ENCODE measurements at regions not wholly inside any gene's neighbourhood (a gene's known extent, or its start where the extent isn't known, plus 50 kb on each side); places are given as distances from the start of the nearest gene placed in this dataset.

GRCh38 chr3:124572851-124573405 lies 157.3 kb upstream of the UMPS start:
- DNase-seq (no peak), ATAC-seq (no peak)
- Mint-ChIP-seq H3K4me3 (no peak overlapping the region), H3K4me1 (no peaks in the 10 kb centered on the region), H3K27ac (no peak overlapping the region), H3K9me3 (no peaks in the 10 kb centered on the region), H3K36me3 (no peaks in the 10 kb centered on the region), H3K27me3 (peaks cover 0 to 8% (median 0%) of the 10 kb centered on the region in 5 donors)
- POLR2A ChIA-PET: no interaction called here

- Mint-ChIP-seq H3K27ac (no peak overlapping the region), H3K9me3 (no peaks in the 10 kb centered on the region), H3K4me1 (no peaks in the 10 kb centered on the region)
Observed at GRCh38 chr3:124574012-124574411, 156.2 kb upstream of the UMPS start.

GRCh38 chr3:124576565-124577493 lies 153.4 kb upstream of the UMPS start:
- ATAC-seq: no peak
- POLR2A ChIA-PET: interaction anchor here (0.7 kb wide), 1 partner anchor 281 kb away, joined by 3 read pairs; no protein-coding TSS in a partner anchor
- H3K27ac Mint-ChIP-seq: no peak overlapping the region
- H3K9me3 Mint-ChIP-seq: no peaks in the 10 kb centered on the region
- peaks cover 3 to 16% (median 7%) of the 10 kb centered on the region in 5 donors for H3K27me3 Mint-ChIP-seq
- DNase-seq: no peak
- no peaks in the 10 kb centered on the region for H3K4me1 Mint-ChIP-seq
- no peaks in the 10 kb centered on the region for H3K36me3 Mint-ChIP-seq
- H3K4me3 Mint-ChIP-seq: no peak overlapping the region

More at GRCh38 chr3:124574012-124574411, 156.2 kb upstream of the UMPS start:
- Mint-ChIP-seq H3K36me3 (no peaks in the 10 kb centered on the region), H3K27me3 (peaks cover 0 to 8% (median 3%) of the 10 kb centered on the region in 5 donors), H3K4me3 (no peak overlapping the region)
- POLR2A ChIA-PET: no interaction called here
- DNase-seq: no peak
- ATAC-seq: no peak

GRCh38 chr3:124577494-124578167 lies 152.6 kb upstream of the UMPS start:
- peaks cover 3 to 20% (median 10%) of the 10 kb centered on the region in 5 donors for H3K27me3 Mint-ChIP-seq
- ATAC-seq: no peak
- no peak overlapping the region for H3K27ac Mint-ChIP-seq

GRCh38 chr3:124579641-124580040 lies 150.6 kb upstream of the UMPS start:
- POLR2A ChIA-PET: no interaction called here
- Mint-ChIP-seq H3K4me1 (peaks cover 0 to 11% (median 5%) of the 10 kb centered on the region in 4 donors), H3K4me3 (no peak overlapping the region), H3K27ac (no peak overlapping the region), H3K36me3 (no peaks in the 10 kb centered on the region), H3K9me3 (no peaks in the 10 kb centered on the region), H3K27me3 (peaks cover 9 to 37% (median 23%) of the 10 kb centered on the region in 5 donors)
- DNase-seq (no peak), ATAC-seq (no peak)

More at GRCh38 chr3:124577494-124578167, 152.6 kb upstream of the UMPS start:
- DNase-seq: no peak
- POLR2A ChIA-PET: no interaction called here
- H3K36me3 Mint-ChIP-seq: no peaks in the 10 kb centered on the region
- no peak overlapping the region for H3K4me3 Mint-ChIP-seq
- H3K9me3 Mint-ChIP-seq: no peaks in the 10 kb centered on the region
- H3K4me1 Mint-ChIP-seq: no peaks in the 10 kb centered on the region

GRCh38 chr3:124582196-124582595 lies 148.1 kb upstream of the UMPS start:
- no peak overlapping the region for H3K4me3 Mint-ChIP-seq
- DNase-seq (no peak), ATAC-seq (no peak)
- H3K27ac Mint-ChIP-seq: peak overlapping the region in 1 of 10 donors; percentile 21
- H3K27me3 Mint-ChIP-seq: peaks cover 17 to 60% (median 38%) of the 10 kb centered on the region in 5 donors
- POLR2A ChIA-PET: no interaction called here
- no peaks in the 10 kb centered on the region for H3K9me3 Mint-ChIP-seq
- H3K36me3 Mint-ChIP-seq: no peaks in the 10 kb centered on the region
- H3K4me1 Mint-ChIP-seq: peaks cover 0 to 22% (median 15%) of the 10 kb centered on the region in 4 donors

GRCh38 chr3:124582621-124583395 lies 147.4 kb upstream of the UMPS start:
- ATAC-seq: no peak
- Mint-ChIP-seq H3K36me3 (no peaks in the 10 kb centered on the region), H3K27me3 (peaks cover 21 to 66% (median 41%) of the 10 kb centered on the region in 5 donors), H3K9me3 (no peaks in the 10 kb centered on the region), H3K4me1 (peaks cover 0 to 22% (median 15%) of the 10 kb centered on the region in 4 donors), H3K27ac (peak overlapping the region in 1 of 10 donors; percentile 29), H3K4me3 (peak overlapping the region in 4 of 10 donors; percentile 26 to 76 (median 34))
- POLR2A ChIA-PET: no interaction called here
- DNase-seq: no peak

- Mint-ChIP-seq H3K9me3 (no peaks in the 10 kb centered on the region), H3K27ac (peak overlapping the region in 7 of 10 donors; percentile 13 to 71 (median 44)), H3K27me3 (peaks cover 23 to 64% (median 49%) of the 10 kb centered on the region in 5 donors), H3K4me1 (peaks cover 0 to 22% (median 15%) of the 10 kb centered on the region in 4 donors), H3K4me3 (peak overlapping the region; percentile 26 to 74 (median 54)), H3K36me3 (no peaks in the 10 kb centered on the region)
- peak in 3 of 10 donors; percentile 4 to 64 (median 18) for DNase-seq
- ATAC-seq: peak; percentile 68 to 73
- POLR2A ChIA-PET: no interaction called here
Observed at GRCh38 chr3:124584245-124584551, 146.1 kb upstream of the UMPS start.

- DNase-seq: peak in 5 of 10 donors; percentile 1 to 30 (median 9)
- Mint-ChIP-seq H3K4me1 (peaks cover 0 to 22% (median 15%) of the 10 kb centered on the region in 4 donors), H3K27ac (peak overlapping the region in 6 of 10 donors; percentile 14 to 80 (median 58)), H3K27me3 (peaks cover 23 to 63% (median 47%) of the 10 kb centered on the region in 5 donors), H3K4me3 (peak overlapping the region; percentile 55 to 87 (median 74)), H3K36me3 (no peaks in the 10 kb centered on the region), H3K9me3 (no peaks in the 10 kb centered on the region)
- peak; percentile 66 to 74 for ATAC-seq
- POLR2A ChIA-PET: no interaction called here
Observed at GRCh38 chr3:124584552-124585391, 145.5 kb upstream of the UMPS start.

GRCh38 chr3:124586126-124587052 lies 143.9 kb upstream of the UMPS start:
- Mint-ChIP-seq H3K4me1 (peaks cover 2 to 22% (median 15%) of the 10 kb centered on the region in 4 donors), H3K27ac (peak overlapping the region in 1 of 10 donors; percentile 18), H3K27me3 (peaks cover 22 to 61% (median 46%) of the 10 kb centered on the region in 5 donors), H3K36me3 (no peaks in the 10 kb centered on the region), H3K4me3 (peak overlapping the region in 3 of 10 donors; percentile 1 to 71 (median 19)), H3K9me3 (no peaks in the 10 kb centered on the region)
- POLR2A ChIA-PET: interaction anchor here (0.6 kb wide), 1 partner anchor 19 kb away, joined by 3 read pairs; no protein-coding TSS in a partner anchor
- DNase-seq: no peak
- ATAC-seq: no peak

GRCh38 chr3:124587053-124587408 lies 143.2 kb upstream of the UMPS start:
- Mint-ChIP-seq H3K4me3 (no peak overlapping the region), H3K4me1 (peaks cover 2 to 22% (median 15%) of the 10 kb centered on the region in 4 donors), H3K27me3 (peaks cover 18 to 54% (median 41%) of the 10 kb centered on the region in 5 donors)

More at GRCh38 chr3:124587053-124587408, 143.2 kb upstream of the UMPS start:
- POLR2A ChIA-PET: interaction anchor here (0.6 to 0.7 kb wide), 2 partner anchors 10 to 19 kb away, joined by 3 read pairs; no protein-coding TSS in a partner anchor
- no peaks in the 10 kb centered on the region for H3K36me3 Mint-ChIP-seq
- ATAC-seq (no peak), DNase-seq (no peak)
- no peaks in the 10 kb centered on the region for H3K9me3 Mint-ChIP-seq
- no peak overlapping the region for H3K27ac Mint-ChIP-seq

Data from naive thymus-derived CD8-positive, alpha-beta T cell (primary cell).